IMR-90 (cell line): ENCODE measurements at regions not wholly inside any gene's neighbourhood (a gene's known extent, or its start where the extent isn't known, plus 50 kb on each side); places are given as distances from the start of the nearest gene placed in this dataset.

Experiments used
- ATAC-seq: fragments of 200-7000 bp; cut with Tn5 transposase; 2 replicates; pipeline ENCODE4 v1.9.1; 2020; ENCODE audit warnings: low read depth, mild to moderate bottlenecking, moderate library complexity
- BruUV-seq: library from RNA; stranded (reverse); fragments of 400-500 nt; replicated peaks from 2 replicates; lab custom pipeline; 2021; lab: Mats Ljungman, UMichigan
- CTCF ChIA-PET: fragments of 300-600 bp; formaldehyde crosslinking; extraction: SDS; loops from one replicate; lab custom pipeline; 2021; ENCODE audit warnings: antibody characterized with exemption; lab: Yijun Ruan, JAX
- POLR2A ChIA-PET: fragments of 300-600 bp; sonication (Branson Sonifier 250); formaldehyde crosslinking; loops from one replicate; lab custom pipeline; 2022; ENCODE audit warnings: antibody characterized with exemption; ENCODE audit not compliant: unreplicated experiment; lab: Charles Lee
- DNase-seq: peaks from one replicate; pipeline ENCODE4 v3.0.0; 2013
- H2AFZ ChIP-seq: replicated peaks from 2 replicates; pipeline ENCODE3; 2013; ENCODE audit warnings: low read length, mild to moderate bottlenecking; ENCODE audit not compliant: poor library complexity
- H2AK5ac ChIP-seq: 2 replicates; pipeline ENCODE4 v1.6.1; 2013; ENCODE audit warnings: low read depth, low read length, inconsistent platforms
- H2AK9ac ChIP-seq: replicated peaks from 2 replicates; pipeline ENCODE3; 2013; ENCODE audit warnings: mild to moderate bottlenecking, low read depth, low read length, moderate library complexity; ENCODE audit not compliant: poor library complexity
- H2BK120ac ChIP-seq: 2 replicates; pipeline ENCODE4 v1.6.1; 2013; ENCODE audit warnings: low read depth, low read length, inconsistent platforms
- H2BK15ac ChIP-seq: 3 replicates; pipeline ENCODE4 v1.6.1; 2013; ENCODE audit warnings: low read depth, low read length, inconsistent platforms
- H2BK20ac ChIP-seq: 2 replicates; pipeline ENCODE4 v1.6.1; 2013; ENCODE audit warnings: low read depth, mild to moderate bottlenecking, inconsistent platforms, low read length, moderate library complexity
- H2BK5ac ChIP-seq: 2 replicates; pipeline ENCODE4 v1.6.1; 2013; ENCODE audit warnings: mild to moderate bottlenecking, low read depth, low read length, inconsistent platforms; ENCODE audit not compliant: poor library complexity, severe bottlenecking
- H3K14ac ChIP-seq: replicated peaks from 2 replicates; pipeline ENCODE4 v1.6.1; 2013; ENCODE audit warnings: low read depth, low read length, inconsistent platforms
- H3K18ac ChIP-seq: 2 replicates; pipeline ENCODE4 v1.6.1; 2013; ENCODE audit warnings: low read depth, low read length, control low read depth
- H3K23ac ChIP-seq: 2 replicates; pipeline ENCODE4 v1.6.1; 2013; ENCODE audit warnings: low read depth, low read length, inconsistent platforms
- H3K27ac ChIP-seq: 2 replicates; pipeline ENCODE4 v1.5.1; 2013; ENCODE audit warnings: mild to moderate bottlenecking, control low read depth, low read length; ENCODE audit not compliant: insufficient read depth
- H3K27me3 ChIP-seq: 2 replicates; pipeline ENCODE4 v1.6.1; 2013; ENCODE audit warnings: low read length; ENCODE audit not compliant: control insufficient read depth, insufficient read depth
- H3K36me3 ChIP-seq: 2 replicates; pipeline ENCODE4 v1.6.1; 2013; ENCODE audit warnings: low read length, mixed read lengths; ENCODE audit not compliant: control insufficient read depth, insufficient read depth
- H3K4ac ChIP-seq: 2 replicates; pipeline ENCODE4 v1.6.1; 2013; ENCODE audit warnings: low read depth, low read length, inconsistent platforms
- H3K4me1 ChIP-seq: 2 replicates; pipeline ENCODE4 v1.6.1; 2013; ENCODE audit warnings: low read length, mixed read lengths; ENCODE audit not compliant: control insufficient read depth, insufficient read depth
- H3K4me2 ChIP-seq: 2 replicates; pipeline ENCODE4 v1.6.1; 2013; ENCODE audit warnings: low read depth, mild to moderate bottlenecking, control low read depth, low read length, moderate library complexity
- H3K4me3 ChIP-seq: 2 replicates; pipeline ENCODE4 v1.5.1; 2013; ENCODE audit warnings: low read depth, mild to moderate bottlenecking, control low read depth, low read length, moderate library complexity; ENCODE audit not compliant: insufficient read depth
- H3K56ac ChIP-seq: 2 replicates; pipeline ENCODE4 v1.6.1; 2013; ENCODE audit warnings: low read length, inconsistent platforms; ENCODE audit not compliant: insufficient read depth; ENCODE audit errors: extremely low read depth
- H3K79me1 ChIP-seq, 2 experiments: 2 replicates each; pipeline ENCODE4 v1.6.1; 2013; ENCODE audit warnings: low read length in 2 of 2, inconsistent platforms in 1 of 2, low read depth in 1 of 2
- H3K9ac ChIP-seq: 2 replicates; pipeline ENCODE4 v1.6.1; 2013; ENCODE audit warnings: low read depth, low read length, control low read depth
- H3K9me1 ChIP-seq: 2 replicates; pipeline ENCODE4 v1.6.1; 2013; ENCODE audit warnings: low read length, inconsistent platforms; ENCODE audit not compliant: insufficient read depth
- H3K9me3 ChIP-seq: 2 replicates; pipeline ENCODE4 v1.6.1; 2013; ENCODE audit warnings: low read length; ENCODE audit not compliant: control insufficient read depth, insufficient read depth
- H4K20me1 ChIP-seq: 2 replicates; pipeline ENCODE4 v1.6.1; 2013; ENCODE audit warnings: low read length, inconsistent platforms; ENCODE audit not compliant: insufficient read depth
- H4K5ac ChIP-seq: 2 replicates; pipeline ENCODE4 v1.6.1; 2013; ENCODE audit warnings: mild to moderate bottlenecking, low read depth, low read length, control low read depth
- H4K8ac ChIP-seq, 2 experiments: 2 replicates each; pipeline ENCODE4 v1.6.1; 2013; ENCODE audit warnings: low read depth in 2 of 2, low read length in 2 of 2, control low read depth in 1 of 2, inconsistent platforms in 1 of 2
- H4K91ac ChIP-seq: 2 replicates; pipeline ENCODE4 v1.6.1; 2013; ENCODE audit warnings: low read depth, low read length, inconsistent platforms; ENCODE audit not compliant: insufficient read depth
- BHLHE40 ChIP-seq: fragments of 150-350 bp; IDR thresholded peaks from 2 replicates; pipeline ENCODE4 v1.6.1; 2016; ENCODE audit warnings: mild to moderate bottlenecking, low read depth, low read length
- CEBPB ChIP-seq: IDR thresholded peaks from 2 replicates; pipeline ENCODE4 v1.6.1; 2012; ENCODE audit warnings: low read depth, low read length, improper control_type of control experiment
- CHD1 ChIP-seq: IDR thresholded peaks from 2 replicates; pipeline ENCODE4 v1.6.1; 2012; ENCODE audit warnings: low read depth, low read length, improper control_type of control experiment
- CTCF ChIP-seq: conservative IDR thresholded peaks from 2 replicates; pipeline ENCODE4 v1.5.1; 2012; ENCODE audit warnings: mild to moderate bottlenecking, low read depth, low read length, improper control_type of control experiment
- ELK1 ChIP-seq: fragments of 150-350 bp; IDR thresholded peaks from 2 replicates; pipeline ENCODE4 v1.6.1; 2016; ENCODE audit warnings: low read depth, mild to moderate bottlenecking, low read length, moderate library complexity, borderline replicate concordance
- FOS ChIP-seq: fragments of 150-350 bp; IDR thresholded peaks from 2 replicates; pipeline ENCODE4 v1.6.1; 2016; ENCODE audit warnings: low read depth, low read length
- MAZ ChIP-seq: IDR thresholded peaks from 2 replicates; pipeline ENCODE4 v1.6.1; 2012; ENCODE audit warnings: low read depth, mild to moderate bottlenecking, low read length, improper control_type of control experiment, moderate library complexity, borderline replicate concordance
- MXI1 ChIP-seq: IDR thresholded peaks from 2 replicates; pipeline ENCODE4 v1.6.1; 2012; ENCODE audit warnings: low read depth, mild to moderate bottlenecking, low read length, moderate library complexity, borderline replicate concordance
- POLR2A ChIP-seq: IDR thresholded peaks from 2 replicates; pipeline ENCODE4 v1.6.1; 2012; ENCODE audit warnings: mild to moderate bottlenecking, low read depth, low read length
- RCOR1 ChIP-seq: IDR thresholded peaks from 2 replicates; pipeline ENCODE4 v1.6.1; 2012; ENCODE audit warnings: mild to moderate bottlenecking, low read length, improper control_type of control experiment; ENCODE audit not compliant: insufficient replicate concordance
- RFX5 ChIP-seq: IDR thresholded peaks from 2 replicates; pipeline ENCODE4 v1.8.0; 2012; ENCODE audit warnings: low read depth, mild to moderate bottlenecking, low read length, moderate library complexity
- SMC3 ChIP-seq: fragments of 150-350 bp; IDR thresholded peaks from 2 replicates; pipeline ENCODE4 v1.6.1; 2016; ENCODE audit warnings: low read depth, mild to moderate bottlenecking, antibody characterized with exemption, low read length, moderate library complexity
- USF2 ChIP-seq: fragments of 150-350 bp; IDR thresholded peaks from 2 replicates; pipeline ENCODE4 v1.6.1; 2017; ENCODE audit warnings: mild to moderate bottlenecking, antibody characterized with exemption, low read length, low read depth
- dilution Hi-C: fragments of 300-500 bp; cut with HindIII; formaldehyde crosslinking; loops from one replicate; pipeline ENCODE4 v1.14.3; 2018; ENCODE audit warnings: low sequenced_read_pairs; ENCODE audit not compliant: unreplicated experiment
- in situ Hi-C: fragments of 300-500 bp; cut with MboI; formaldehyde crosslinking; loops from 3 replicates; pipeline ENCODE4 v1.14.3; 2019; ENCODE audit warnings: low sequenced_read_pairs, inconsistent platforms, mixed read lengths
- intact Hi-C: fragments of 100-400 bp; cut with micrococcal nuclease; formaldehyde crosslinking; loops from 2 replicates; pipeline ENCODE4 v1.10.0; 2022

GRCh38 chr1:175885326-175885725 is 141.9 kb upstream of the TNR start:
- Histone ChIP-seq H3K36me3 (no peaks in the 10 kb centered on the region), H3K27me3 (no peaks in the 10 kb centered on the region), H3K23ac (no peak overlapping the region), H3K27ac (peak overlapping the region; percentile 50; the same call in 1 of the 2 replicates), H3K4me2 (no peak overlapping the region), H3K79me1 (no peaks in the 10 kb centered on the region), H2AK5ac (no peak overlapping the region), H3K14ac (no peak overlapping the region; the same call in 1 of the 2 replicates), H2BK15ac (no peak overlapping the region), H4K20me1 (no peaks in the 10 kb centered on the region), H4K91ac (no peak overlapping the region), H3K56ac (no peak overlapping the region), H3K4ac (peak overlapping the region; percentile 38; the same call in 1 of the 2 replicates), H2BK20ac (peak overlapping the region; percentile 68), H3K4me1 (peaks cover 4% of the 10 kb centered on the region), H4K5ac (no peak overlapping the region), H3K18ac (no peak overlapping the region), H2BK5ac (no peak overlapping the region), H4K8ac (no peak overlapping the region; a peak in 1 of 4 replicates), H3K9me3 (no peaks in the 10 kb centered on the region), H3K9ac (no peak overlapping the region), H3K9me1 (no peaks in the 10 kb centered on the region; the same call in 1 of the 2 replicates), H2AK9ac (no peak overlapping the region), H2AFZ (peak overlapping the region; percentile 78), H2BK120ac (peak overlapping the region; percentile 42), H3K4me3 (no peak overlapping the region)
- dilution Hi-C loops (no loop called here), intact Hi-C loops (loop anchor here (1.0 to 10.0 kb wide), 2 partner anchors 404 to 731 kb away; no protein-coding TSS in a partner anchor), in situ Hi-C loops (no loop called here)
- ChIA-PET CTCF (interaction anchor here (0.9 kb wide), 1 partner anchor 15 kb away, joined by 3 read pairs; no protein-coding TSS in a partner anchor), POLR2A (interaction anchor here (0.9 kb wide), 1 partner anchor 322 kb away, joined by 3 read pairs; no protein-coding TSS in a partner anchor)
- TF ChIP-seq MXI1 (no peak), CTCF (no peak), FOS (no peak), CHD1 (no peak), RCOR1 (no peak), CEBPB (no peak), MAZ (no peak), SMC3 (no peak), BHLHE40 (no peak), POLR2A (no peak), RFX5 (no peak), ELK1 (no peak), USF2 (no peak)
- DNase-seq = peak; percentile 64
- ATAC-seq = peak; percentile 82
- BruUV-seq = no TSS peak
